ENCODE measurements at regions not wholly inside any gene's neighbourhood (a gene's known extent, or its start where the extent isn't known, plus 50 kb on each side); places are given as distances from the start of the nearest gene placed in this dataset.

GRCh38 chr14:38556252-38556651, 300.4 kb upstream of the CLEC14A start:
- TF ChIP-seq POLR2A (IDR thresholded peaks at IDR 0.05), result no peak
- TF ChIP-seq, protein P1, sequence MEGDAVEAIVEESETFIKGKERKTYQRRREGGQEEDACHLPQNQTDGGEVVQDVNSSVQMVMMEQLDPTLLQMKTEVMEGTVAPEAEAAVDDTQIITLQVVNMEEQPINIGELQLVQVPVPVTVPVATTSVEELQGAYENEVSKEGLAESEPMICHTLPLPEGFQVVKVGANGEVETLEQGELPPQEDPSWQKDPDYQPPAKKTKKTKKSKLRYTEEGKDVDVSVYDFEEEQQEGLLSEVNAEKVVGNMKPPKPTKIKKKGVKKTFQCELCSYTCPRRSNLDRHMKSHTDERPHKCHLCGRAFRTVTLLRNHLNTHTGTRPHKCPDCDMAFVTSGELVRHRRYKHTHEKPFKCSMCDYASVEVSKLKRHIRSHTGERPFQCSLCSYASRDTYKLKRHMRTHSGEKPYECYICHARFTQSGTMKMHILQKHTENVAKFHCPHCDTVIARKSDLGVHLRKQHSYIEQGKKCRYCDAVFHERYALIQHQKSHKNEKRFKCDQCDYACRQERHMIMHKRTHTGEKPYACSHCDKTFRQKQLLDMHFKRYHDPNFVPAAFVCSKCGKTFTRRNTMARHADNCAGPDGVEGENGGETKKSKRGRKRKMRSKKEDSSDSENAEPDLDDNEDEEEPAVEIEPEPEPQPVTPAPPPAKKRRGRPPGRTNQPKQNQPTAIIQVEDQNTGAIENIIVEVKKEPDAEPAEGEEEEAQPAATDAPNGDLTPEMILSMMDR (IDR thresholded peaks at IDR 0.05), result no peak

Measured in gastroesophageal sphincter (tissue), 3 donors.